Upper lobe of right lung (tissue), 1 donor: ENCODE measurements at regions not wholly inside any gene's neighbourhood (a gene's known extent, or its start where the extent isn't known, plus 50 kb on each side); places are given as distances from the start of the nearest gene placed in this dataset.
"Not testable (repeated sequence)": the region's sequence is repeated elsewhere in the genome, so short reads cannot be mapped to it uniquely, and the experiment has no call there.

Experiments used
- ATAC-seq: fragments of 200-7000 bp; cut with Tn5 transposase; one replicate; pipeline ENCODE4 v1.9.1; 2020; ENCODE audit warnings: mild to moderate bottlenecking, moderate library complexity
- DNase-seq: peaks from one replicate; pipeline ENCODE4 v3.0.0-alpha.2; 2020
- H3K27ac ChIP-seq: fragments of 200-600 bp; one replicate; pipeline ENCODE4 v1.8.0; 2022
- H3K27me3 ChIP-seq: fragments of 200-600 bp; one replicate; pipeline ENCODE4 v1.8.0; 2022; ENCODE audit warnings: mild to moderate bottlenecking
- H3K36me3 ChIP-seq: fragments of 200-600 bp; one replicate; pipeline ENCODE4 v1.8.0; 2022
- H3K4me1 ChIP-seq: fragments of 200-600 bp; one replicate; pipeline ENCODE4 v1.8.0; 2022
- H3K4me3 ChIP-seq: fragments of 200-600 bp; one replicate; pipeline ENCODE4 v1.8.0; 2022; ENCODE audit warnings: mild to moderate bottlenecking
- H3K9me3 ChIP-seq: fragments of 200-600 bp; one replicate; pipeline ENCODE4 v1.8.0; 2022
- CTCF ChIP-seq: fragments of 200-600 bp; IDR thresholded peaks from one replicate; pipeline ENCODE4 v1.8.0; 2022; ENCODE audit warnings: antibody characterized with exemption
- intact Hi-C: fragments of 100-400 bp; cut with DNase I; formaldehyde crosslinking; loops from one replicate; pipeline ENCODE4 v1.11.0; 2022
- donor health status: DM: no; HTN: yes; CAD: no; lungs with severe emphysema.

GRCh38 chr5:124021066-124021641 lies 509.2 kb downstream of the CSNK1G3 start:
- intact Hi-C loops, result no loop called here
- DNase-seq (no peak), ATAC-seq (no peak)
- Histone ChIP-seq H3K27me3 (no peaks in the 10 kb centered on the region), H3K9me3 (no peaks in the 10 kb centered on the region), H3K4me1 (no peaks in the 10 kb centered on the region), H3K4me3 (no peak overlapping the region), H3K36me3 (no peaks in the 10 kb centered on the region), H3K27ac (no peak overlapping the region)
- no peak for TF ChIP-seq CTCF

- H3K4me3 ChIP-seq, H3K27ac ChIP-seq, DNase-seq, H3K27me3 ChIP-seq, ATAC-seq, H3K4me1 ChIP-seq, H3K36me3 ChIP-seq, H3K9me3 ChIP-seq, intact Hi-C loops: not testable (repeated sequence)
Measured at GRCh38 chr5:124017321-124017720, 505.3 kb downstream of the CSNK1G3 start.

- ATAC-seq, result no peak
- no peak overlapping the region for H3K27ac ChIP-seq
- no peak for TF ChIP-seq CTCF
- no peak for DNase-seq
- no peaks in the 10 kb centered on the region for H3K4me1 ChIP-seq
- H3K27me3 ChIP-seq, result no peaks in the 10 kb centered on the region
- H3K36me3 ChIP-seq, result no peaks in the 10 kb centered on the region
- no peak overlapping the region for H3K4me3 ChIP-seq
- H3K9me3 ChIP-seq, result peaks cover 9% of the 10 kb centered on the region
- intact Hi-C loops, result no loop called here
Measured at GRCh38 chr5:124007675-124008398, 495.9 kb downstream of the CSNK1G3 start.

GRCh38 chr5:124001036-124001615 lies 489.1 kb downstream of the CSNK1G3 start:
- no peak overlapping the region for H3K4me3 ChIP-seq
- H3K27ac ChIP-seq, result no peak overlapping the region
- H3K27me3 ChIP-seq, result no peaks in the 10 kb centered on the region
- intact Hi-C loops, result no loop called here
- H3K36me3 ChIP-seq, result no peaks in the 10 kb centered on the region
- H3K9me3 ChIP-seq, result no peaks in the 10 kb centered on the region
- no peaks in the 10 kb centered on the region for H3K4me1 ChIP-seq
- DNase-seq, result no peak
- TF ChIP-seq CTCF, result no peak
- ATAC-seq, result no peak

- DNase-seq (no peak), ATAC-seq (no peak)
- Histone ChIP-seq H3K27ac (no peak overlapping the region), H3K4me1 (no peaks in the 10 kb centered on the region), H3K27me3 (no peaks in the 10 kb centered on the region), H3K36me3 (no peaks in the 10 kb centered on the region), H3K4me3 (no peak overlapping the region), H3K9me3 (no peaks in the 10 kb centered on the region)
- intact Hi-C loops, result no loop called here
- TF ChIP-seq CTCF, result no peak
Measured at GRCh38 chr5:124000538-124000937, 488.6 kb downstream of the CSNK1G3 start.

GRCh38 chr5:123997462-123998215 lies 485.7 kb downstream of the CSNK1G3 start:
- H3K4me1 ChIP-seq, result no peaks in the 10 kb centered on the region
- H3K36me3 ChIP-seq, result no peaks in the 10 kb centered on the region
- no peaks in the 10 kb centered on the region for H3K27me3 ChIP-seq
- DNase-seq (no peak), ATAC-seq (no peak)
- H3K4me3 ChIP-seq, result no peak overlapping the region
- TF ChIP-seq CTCF, result no peak
- no peaks in the 10 kb centered on the region for H3K9me3 ChIP-seq
- intact Hi-C loops, result no loop called here
- no peak overlapping the region for H3K27ac ChIP-seq
